Loucy (cell line): ENCODE measurements at regions not wholly inside any gene's neighbourhood (a gene's known extent, or its start where the extent isn't known, plus 50 kb on each side); places are given as distances from the start of the nearest gene placed in this dataset.
"Not testable (repeated sequence)": the region's sequence is repeated elsewhere in the genome, so short reads cannot be mapped to it uniquely, and the experiment has no call there.

ENCODE experiments used
- H2AFZ ChIP-seq: fragments of 200-600 bp; sonication (generic); 2 replicates; pipeline ENCODE4 v1.6.0; 2016; ENCODE audit warnings: antibody characterized with exemption, mild to moderate bottlenecking, low read length, moderate library complexity
- H3F3A ChIP-seq: fragments of 200-600 bp; 2 replicates; pipeline ENCODE4 v1.6.0; 2016; ENCODE audit warnings: antibody characterized with exemption, low read depth, mild to moderate bottlenecking
- H3K27me3 ChIP-seq: fragments of 200-600 bp; sonication (generic); 2 replicates; pipeline ENCODE4 v1.6.1; 2014; ENCODE audit warnings: low read length, mild to moderate bottlenecking; ENCODE audit not compliant: insufficient read depth, poor library complexity, severe bottlenecking
- H3K36me3 ChIP-seq: fragments of 200-600 bp; sonication (generic); 2 replicates; pipeline ENCODE4 v1.6.1; 2016; ENCODE audit warnings: low read length; ENCODE audit not compliant: insufficient read depth
- H3K4me1 ChIP-seq: fragments of 200-600 bp; sonication (generic); 2 replicates; pipeline ENCODE4 v1.5.1; 2014; ENCODE audit warnings: low read length, mild to moderate bottlenecking; ENCODE audit not compliant: insufficient read depth, poor library complexity, severe bottlenecking
- H3K4me2 ChIP-seq: fragments of 200-600 bp; sonication (generic); 2 replicates; pipeline ENCODE4 v1.6.0; 2014; ENCODE audit warnings: antibody characterized with exemption, low read length, low read depth, mild to moderate bottlenecking; ENCODE audit not compliant: poor library complexity, severe bottlenecking
- H3K4me3 ChIP-seq: fragments of 200-600 bp; sonication (generic); 2 replicates; pipeline ENCODE4 v1.5.1; 2014; ENCODE audit warnings: low read length, mild to moderate bottlenecking, mixed read lengths; ENCODE audit not compliant: poor library complexity, severe bottlenecking
- H3K79me2 ChIP-seq: fragments of 200-600 bp; sonication (generic); 2 replicates; pipeline ENCODE4 v1.6.1; 2014; ENCODE audit warnings: low read length; ENCODE audit not compliant: insufficient read depth
- H3K9ac ChIP-seq: fragments of 200-600 bp; sonication (generic); 2 replicates; pipeline ENCODE4 v1.6.0; 2014; ENCODE audit warnings: mild to moderate bottlenecking, low read depth, low read length, moderate library complexity; ENCODE audit not compliant: poor library complexity, severe bottlenecking
- H3K9me2 ChIP-seq: fragments of 200-600 bp; sonication (generic); replicated peaks from 2 replicates; pipeline ENCODE4 v1.6.1; 2016; ENCODE audit warnings: low read depth, low read length, mixed read lengths
- H3K9me3 ChIP-seq: fragments of 200-600 bp; sonication (generic); 2 replicates; pipeline ENCODE4 v1.6.1; 2014; ENCODE audit warnings: mild to moderate bottlenecking, antibody characterized with exemption, low read length, low read depth; ENCODE audit not compliant: insufficient read depth
- H4K20me1 ChIP-seq: fragments of 200-600 bp; sonication (generic); 2 replicates; pipeline ENCODE4 v1.6.0; 2014; ENCODE audit warnings: antibody characterized with exemption, low read length, mild to moderate bottlenecking; ENCODE audit not compliant: insufficient read depth, poor library complexity, severe bottlenecking

GRCh38 chr2:97315358-97315757 is 202.4 kb downstream of the ANKRD36 start:
- H3K9me2 ChIP-seq, H3K79me2 ChIP-seq, H3F3A ChIP-seq, H3K4me2 ChIP-seq, H2AFZ ChIP-seq, H4K20me1 ChIP-seq, H3K27me3 ChIP-seq, H3K4me1 ChIP-seq, H3K9ac ChIP-seq, H3K9me3 ChIP-seq, H3K4me3 ChIP-seq, H3K36me3 ChIP-seq: not testable (repeated sequence)

- H3K9ac ChIP-seq, H3K4me3 ChIP-seq, H3K36me3 ChIP-seq, H3K4me2 ChIP-seq, H3K9me2 ChIP-seq, H4K20me1 ChIP-seq, H2AFZ ChIP-seq, H3K79me2 ChIP-seq, H3K4me1 ChIP-seq, H3K27me3 ChIP-seq, H3K9me3 ChIP-seq, H3F3A ChIP-seq: not testable (repeated sequence)
Measured at GRCh38 chr2:97312426-97312825, 199.5 kb downstream of the ANKRD36 start.

DNA sequence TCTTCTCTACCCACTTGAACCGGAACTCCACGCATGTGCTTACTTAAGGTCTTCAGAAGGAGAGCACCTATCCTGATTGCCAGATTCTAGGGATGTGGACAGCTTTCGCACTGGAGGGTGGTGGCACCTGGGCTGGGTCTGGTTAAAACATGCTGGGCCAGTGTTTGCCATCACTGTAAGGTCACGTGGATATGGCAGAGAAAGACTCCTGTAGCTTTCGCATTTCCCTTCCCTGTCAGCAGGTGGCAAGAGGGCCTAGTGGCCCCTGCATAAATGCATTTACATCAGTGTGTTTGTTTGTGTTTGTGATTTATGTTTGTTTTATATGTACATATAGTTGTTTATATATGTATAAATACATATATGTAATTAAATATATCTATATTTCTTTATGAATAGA is 192.5 kb downstream of the ANKRD36 start:
- H3K9ac ChIP-seq, H3K4me3 ChIP-seq, H3K9me3 ChIP-seq, H2AFZ ChIP-seq, H3K36me3 ChIP-seq, H4K20me1 ChIP-seq, H3K9me2 ChIP-seq, H3K27me3 ChIP-seq, H3K4me1 ChIP-seq, H3K79me2 ChIP-seq, H3F3A ChIP-seq, H3K4me2 ChIP-seq: not testable (repeated sequence)

DNA sequence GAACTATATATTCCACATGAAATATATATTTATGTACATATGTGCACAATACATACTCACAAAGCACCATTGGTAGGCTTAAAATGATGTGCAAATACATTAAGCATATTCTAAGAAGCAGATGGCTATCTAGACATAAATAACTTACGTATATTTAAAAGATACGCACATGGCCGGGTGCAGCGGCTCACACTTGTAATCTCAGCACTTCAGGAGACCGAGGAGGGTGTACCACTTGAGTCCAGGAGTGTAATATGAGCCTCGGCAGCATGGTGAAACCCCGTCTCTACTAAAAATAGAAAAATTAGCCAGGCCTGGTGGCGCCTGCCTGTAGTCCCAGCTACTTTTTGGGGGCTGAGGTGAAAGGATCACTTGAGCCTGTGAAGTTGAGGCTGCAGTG is 189.9 kb downstream of the ANKRD36 start:
- not testable (repeated sequence) for H3K9me3 ChIP-seq, H3K36me3 ChIP-seq, H3K4me3 ChIP-seq, H3F3A ChIP-seq, H3K4me1 ChIP-seq, H4K20me1 ChIP-seq, H3K4me2 ChIP-seq, H3K9me2 ChIP-seq, H3K27me3 ChIP-seq, H3K79me2 ChIP-seq, H2AFZ ChIP-seq, H3K9ac ChIP-seq

- H3K9me3 ChIP-seq, H3K4me2 ChIP-seq, H3K4me3 ChIP-seq, H4K20me1 ChIP-seq, H3K27me3 ChIP-seq, H3F3A ChIP-seq, H3K9me2 ChIP-seq, H3K9ac ChIP-seq, H3K36me3 ChIP-seq, H3K79me2 ChIP-seq, H2AFZ ChIP-seq, H3K4me1 ChIP-seq: not testable (repeated sequence)
Measured at GRCh38 chr2:97301771-97302170, 188.8 kb downstream of the ANKRD36 start.
